Liver (tissue), 3 donors: ENCODE measurements at regions not wholly inside any gene's neighbourhood (a gene's known extent, or its start where the extent isn't known, plus 50 kb on each side); places are given as distances from the start of the nearest gene placed in this dataset.
"Not testable (repeated sequence)": the region's sequence is repeated elsewhere in the genome, so short reads cannot be mapped to it uniquely, and the experiment has no call there.

Experiments used
- EGR1 ChIP-seq, 2 donors: IDR thresholded peaks; 2 replicates each; pipeline ENCODE4 v1.6.1; 2016 to 2018; ENCODE audit warnings: antibody characterized with exemption in 2 of 2, low read depth in 2 of 2
- JUND ChIP-seq, 2 donors: IDR thresholded peaks; 2 replicates each; pipeline ENCODE4 v1.6.1; 2016; ENCODE audit warnings: antibody characterized with exemption in 2 of 2
- TF ChIP-seq, protein P1 (sequence below): fragments of 150-350 bp; IDR thresholded peaks from 2 replicates; pipeline ENCODE4 v1.5.1; 2017; ENCODE audit warnings: improper control_type of control experiment, low read depth, low read length; ENCODE audit not compliant: missing input control
- TF ChIP-seq, protein P2 (sequence below): IDR thresholded peaks from 2 replicates; pipeline ENCODE4 v1.6.1; 2016; ENCODE audit warnings: antibody characterized with exemption, mild to moderate bottlenecking
- TF ChIP-seq, protein P3 (sequence below): IDR thresholded peaks from 2 replicates; pipeline ENCODE4 v1.6.1; 2016; ENCODE audit warnings: antibody characterized with exemption
- donor health status: healthy.
- donor health status: healthy.

DNA sequence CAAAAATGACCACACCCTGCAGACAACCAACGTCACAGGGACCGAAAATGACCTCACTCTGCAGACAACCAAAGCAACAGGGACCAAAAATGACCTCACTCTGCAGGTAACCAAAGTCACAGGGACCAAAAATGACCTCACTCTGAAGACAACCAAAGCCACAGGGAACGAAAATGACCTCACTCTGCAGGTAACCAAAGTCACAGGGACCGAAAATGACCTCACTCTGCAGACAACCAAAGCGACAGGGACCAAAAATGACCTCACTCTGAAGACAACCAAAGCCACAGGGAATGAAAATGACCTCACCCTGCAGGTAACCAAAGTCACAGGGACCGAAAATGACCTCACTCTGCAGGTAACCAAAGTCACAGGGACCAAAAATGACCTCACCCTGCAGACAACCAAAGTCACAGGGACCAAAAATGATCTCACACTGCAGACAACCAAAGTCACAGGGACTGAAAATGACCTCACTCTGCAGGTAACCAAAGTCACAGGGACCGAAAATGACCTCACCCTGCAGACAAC lies 142.4 kb upstream of the THBS2 start:
- TF ChIP-seq, protein P1, sequence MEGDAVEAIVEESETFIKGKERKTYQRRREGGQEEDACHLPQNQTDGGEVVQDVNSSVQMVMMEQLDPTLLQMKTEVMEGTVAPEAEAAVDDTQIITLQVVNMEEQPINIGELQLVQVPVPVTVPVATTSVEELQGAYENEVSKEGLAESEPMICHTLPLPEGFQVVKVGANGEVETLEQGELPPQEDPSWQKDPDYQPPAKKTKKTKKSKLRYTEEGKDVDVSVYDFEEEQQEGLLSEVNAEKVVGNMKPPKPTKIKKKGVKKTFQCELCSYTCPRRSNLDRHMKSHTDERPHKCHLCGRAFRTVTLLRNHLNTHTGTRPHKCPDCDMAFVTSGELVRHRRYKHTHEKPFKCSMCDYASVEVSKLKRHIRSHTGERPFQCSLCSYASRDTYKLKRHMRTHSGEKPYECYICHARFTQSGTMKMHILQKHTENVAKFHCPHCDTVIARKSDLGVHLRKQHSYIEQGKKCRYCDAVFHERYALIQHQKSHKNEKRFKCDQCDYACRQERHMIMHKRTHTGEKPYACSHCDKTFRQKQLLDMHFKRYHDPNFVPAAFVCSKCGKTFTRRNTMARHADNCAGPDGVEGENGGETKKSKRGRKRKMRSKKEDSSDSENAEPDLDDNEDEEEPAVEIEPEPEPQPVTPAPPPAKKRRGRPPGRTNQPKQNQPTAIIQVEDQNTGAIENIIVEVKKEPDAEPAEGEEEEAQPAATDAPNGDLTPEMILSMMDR = not testable (repeated sequence)
- TF ChIP-seq, protein P2, sequence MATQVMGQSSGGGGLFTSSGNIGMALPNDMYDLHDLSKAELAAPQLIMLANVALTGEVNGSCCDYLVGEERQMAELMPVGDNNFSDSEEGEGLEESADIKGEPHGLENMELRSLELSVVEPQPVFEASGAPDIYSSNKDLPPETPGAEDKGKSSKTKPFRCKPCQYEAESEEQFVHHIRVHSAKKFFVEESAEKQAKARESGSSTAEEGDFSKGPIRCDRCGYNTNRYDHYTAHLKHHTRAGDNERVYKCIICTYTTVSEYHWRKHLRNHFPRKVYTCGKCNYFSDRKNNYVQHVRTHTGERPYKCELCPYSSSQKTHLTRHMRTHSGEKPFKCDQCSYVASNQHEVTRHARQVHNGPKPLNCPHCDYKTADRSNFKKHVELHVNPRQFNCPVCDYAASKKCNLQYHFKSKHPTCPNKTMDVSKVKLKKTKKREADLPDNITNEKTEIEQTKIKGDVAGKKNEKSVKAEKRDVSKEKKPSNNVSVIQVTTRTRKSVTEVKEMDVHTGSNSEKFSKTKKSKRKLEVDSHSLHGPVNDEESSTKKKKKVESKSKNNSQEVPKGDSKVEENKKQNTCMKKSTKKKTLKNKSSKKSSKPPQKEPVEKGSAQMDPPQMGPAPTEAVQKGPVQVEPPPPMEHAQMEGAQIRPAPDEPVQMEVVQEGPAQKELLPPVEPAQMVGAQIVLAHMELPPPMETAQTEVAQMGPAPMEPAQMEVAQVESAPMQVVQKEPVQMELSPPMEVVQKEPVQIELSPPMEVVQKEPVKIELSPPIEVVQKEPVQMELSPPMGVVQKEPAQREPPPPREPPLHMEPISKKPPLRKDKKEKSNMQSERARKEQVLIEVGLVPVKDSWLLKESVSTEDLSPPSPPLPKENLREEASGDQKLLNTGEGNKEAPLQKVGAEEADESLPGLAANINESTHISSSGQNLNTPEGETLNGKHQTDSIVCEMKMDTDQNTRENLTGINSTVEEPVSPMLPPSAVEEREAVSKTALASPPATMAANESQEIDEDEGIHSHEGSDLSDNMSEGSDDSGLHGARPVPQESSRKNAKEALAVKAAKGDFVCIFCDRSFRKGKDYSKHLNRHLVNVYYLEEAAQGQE = not testable (repeated sequence)
- not testable (repeated sequence) for TF ChIP-seq JUND (IDR thresholded peaks at IDR 0.05); EGR1 (IDR thresholded peaks at IDR 0.05; ENCODE audit: low read depth in 2 of 2)
- TF ChIP-seq, protein P3, sequence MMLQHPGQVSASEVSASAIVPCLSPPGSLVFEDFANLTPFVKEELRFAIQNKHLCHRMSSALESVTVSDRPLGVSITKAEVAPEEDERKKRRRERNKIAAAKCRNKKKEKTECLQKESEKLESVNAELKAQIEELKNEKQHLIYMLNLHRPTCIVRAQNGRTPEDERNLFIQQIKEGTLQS = not testable (repeated sequence)
